IPS-20b (cell line): ENCODE measurements at regions not wholly inside any gene's neighbourhood (a gene's known extent, or its start where the extent isn't known, plus 50 kb on each side); places are given as distances from the start of the nearest gene placed in this dataset.

Experiments used
- H3K27ac ChIP-seq: one replicate; pipeline ENCODE4 v1.5.1; 2013; ENCODE audit warnings: low read length
- H3K27me3 ChIP-seq: 2 replicates; pipeline ENCODE4 v1.6.1; 2013; ENCODE audit warnings: mild to moderate bottlenecking, low read length, inconsistent platforms; ENCODE audit not compliant: insufficient read depth
- H3K36me3 ChIP-seq: 2 replicates; pipeline ENCODE4 v1.6.1; 2013; ENCODE audit warnings: low read depth, mild to moderate bottlenecking, inconsistent platforms, low read length, moderate library complexity; ENCODE audit not compliant: insufficient read depth
- H3K4me1 ChIP-seq: 2 replicates; pipeline ENCODE4 v1.6.1; 2013; ENCODE audit warnings: mild to moderate bottlenecking, control low read depth, inconsistent platforms, low read length, moderate library complexity; ENCODE audit not compliant: insufficient read depth
- H3K4me3 ChIP-seq: 2 replicates; pipeline ENCODE4 v1.5.1; 2013; ENCODE audit warnings: mild to moderate bottlenecking, low read length, inconsistent platforms
- H3K9ac ChIP-seq: 2 replicates; pipeline ENCODE4 v1.6.1; 2013; ENCODE audit warnings: low read depth, mild to moderate bottlenecking, inconsistent platforms, low read length, moderate library complexity
- H3K9me3 ChIP-seq: 2 replicates; pipeline ENCODE4 v1.6.1; 2013; ENCODE audit warnings: mild to moderate bottlenecking, low read depth, low read length, inconsistent platforms; ENCODE audit not compliant: insufficient read depth

- Histone ChIP-seq H3K27me3 (no peaks in the 10 kb centered on the region), H3K9me3 (no peaks in the 10 kb centered on the region), H3K9ac (no peak overlapping the region), H3K4me1 (no peaks in the 10 kb centered on the region), H3K36me3 (no peaks in the 10 kb centered on the region), H3K27ac (no peak overlapping the region), H3K4me3 (no peak overlapping the region)
Observed at GRCh38 chr6:148250975-148251685, 91.5 kb upstream of the SASH1 start.

GRCh38 chr6:148251891-148252290 lies 90.7 kb upstream of the SASH1 start:
- no peak overlapping the region for H3K4me3 ChIP-seq
- H3K4me1 ChIP-seq, result no peaks in the 10 kb centered on the region
- H3K9me3 ChIP-seq, result no peaks in the 10 kb centered on the region
- H3K9ac ChIP-seq, result no peak overlapping the region
- H3K27me3 ChIP-seq, result no peaks in the 10 kb centered on the region
- no peak overlapping the region for H3K27ac ChIP-seq
- no peaks in the 10 kb centered on the region for H3K36me3 ChIP-seq

GRCh38 chr6:148257810-148258209 lies 84.8 kb upstream of the SASH1 start:
- no peaks in the 10 kb centered on the region for H3K9me3 ChIP-seq
- H3K36me3 ChIP-seq, result no peaks in the 10 kb centered on the region
- H3K4me1 ChIP-seq, result peaks cover 8% of the 10 kb centered on the region
- no peak overlapping the region for H3K27ac ChIP-seq
- H3K27me3 ChIP-seq, result no peaks in the 10 kb centered on the region
- no peak overlapping the region for H3K4me3 ChIP-seq
- H3K9ac ChIP-seq, result no peak overlapping the region

GRCh38 chr6:148258868-148259267 lies 83.8 kb upstream of the SASH1 start:
- Histone ChIP-seq H3K4me3 (no peak overlapping the region), H3K36me3 (no peaks in the 10 kb centered on the region), H3K9ac (no peak overlapping the region), H3K9me3 (no peaks in the 10 kb centered on the region), H3K4me1 (peaks cover 8% of the 10 kb centered on the region), H3K27ac (no peak overlapping the region), H3K27me3 (no peaks in the 10 kb centered on the region)

- peaks cover 14% of the 10 kb centered on the region for H3K4me1 ChIP-seq
Observed at GRCh38 chr6:148261470-148261869, 81.2 kb upstream of the SASH1 start.

GRCh38 chr6:148263010-148263409 lies 79.6 kb upstream of the SASH1 start:
- H3K36me3 ChIP-seq, result no peaks in the 10 kb centered on the region
- H3K27me3 ChIP-seq, result no peaks in the 10 kb centered on the region
- H3K4me1 ChIP-seq, result peaks cover 14% of the 10 kb centered on the region
- no peak overlapping the region for H3K4me3 ChIP-seq
- H3K9ac ChIP-seq, result no peak overlapping the region
- H3K9me3 ChIP-seq, result no peaks in the 10 kb centered on the region
- H3K27ac ChIP-seq, result no peak overlapping the region

More at GRCh38 chr6:148261470-148261869, 81.2 kb upstream of the SASH1 start:
- no peak overlapping the region for H3K9ac ChIP-seq
- no peaks in the 10 kb centered on the region for H3K27me3 ChIP-seq
- H3K4me3 ChIP-seq, result no peak overlapping the region
- no peaks in the 10 kb centered on the region for H3K36me3 ChIP-seq
- H3K9me3 ChIP-seq, result no peaks in the 10 kb centered on the region
- H3K27ac ChIP-seq, result no peak overlapping the region

- Histone ChIP-seq H3K36me3 (no peaks in the 10 kb centered on the region), H3K4me1 (peaks cover 14% of the 10 kb centered on the region), H3K27me3 (no peaks in the 10 kb centered on the region), H3K9me3 (no peaks in the 10 kb centered on the region), H3K4me3 (no peak overlapping the region), H3K9ac (no peak overlapping the region), H3K27ac (no peak overlapping the region)
Observed at GRCh38 chr6:148263961-148264360, 78.7 kb upstream of the SASH1 start.

- H3K4me3 ChIP-seq, result no peak overlapping the region
- H3K9me3 ChIP-seq, result no peaks in the 10 kb centered on the region
- no peaks in the 10 kb centered on the region for H3K36me3 ChIP-seq
- no peaks in the 10 kb centered on the region for H3K27me3 ChIP-seq
- H3K4me1 ChIP-seq, result peaks cover 14% of the 10 kb centered on the region
- no peak overlapping the region for H3K9ac ChIP-seq
- H3K27ac ChIP-seq, result no peak overlapping the region
Observed at GRCh38 chr6:148265054-148265453, 77.6 kb upstream of the SASH1 start.

GRCh38 chr6:148269386-148269785 lies 73.3 kb upstream of the SASH1 start:
- Histone ChIP-seq H3K27me3 (no peaks in the 10 kb centered on the region), H3K9me3 (no peaks in the 10 kb centered on the region), H3K27ac (no peak overlapping the region), H3K9ac (no peak overlapping the region), H3K4me1 (peaks cover 4% of the 10 kb centered on the region), H3K36me3 (no peaks in the 10 kb centered on the region), H3K4me3 (no peak overlapping the region)

- H3K27ac ChIP-seq, result no peak overlapping the region
Observed at GRCh38 chr6:148271711-148272439, 70.8 kb upstream of the SASH1 start.

GRCh38 chr6:148272597-148272996 lies 70.0 kb upstream of the SASH1 start:
- Histone ChIP-seq H3K9me3 (no peaks in the 10 kb centered on the region), H3K9ac (no peak overlapping the region), H3K4me1 (no peaks in the 10 kb centered on the region), H3K4me3 (no peak overlapping the region), H3K36me3 (no peaks in the 10 kb centered on the region), H3K27me3 (no peaks in the 10 kb centered on the region), H3K27ac (no peak overlapping the region)

More at GRCh38 chr6:148271711-148272439, 70.8 kb upstream of the SASH1 start:
- Histone ChIP-seq H3K4me1 (no peaks in the 10 kb centered on the region), H3K9me3 (no peaks in the 10 kb centered on the region), H3K27me3 (no peaks in the 10 kb centered on the region), H3K4me3 (no peak overlapping the region), H3K36me3 (no peaks in the 10 kb centered on the region), H3K9ac (no peak overlapping the region)
